Panc1 (cell line): ENCODE measurements at regions not wholly inside any gene's neighbourhood (a gene's known extent, or its start where the extent isn't known, plus 50 kb on each side); places are given as distances from the start of the nearest gene placed in this dataset.

Experiments
- ATAC-seq: fragments of 200-7000 bp; cut with Tn5 transposase; 2 replicates; pipeline ENCODE4 v1.9.1; 2020; ENCODE audit warnings: mild to moderate bottlenecking, moderate library complexity
- BruUV-seq: library from RNA; stranded (reverse); fragments of 400-500 nt; replicated peaks from 2 replicates; lab custom pipeline; 2021; lab: Mats Ljungman, UMichigan
- CTCF ChIA-PET: fragments of 300-600 bp; sonication (Branson Sonifier 250); formaldehyde crosslinking; loops from one replicate; lab custom pipeline; 2022; ENCODE audit warnings: antibody characterized with exemption; lab: Charles Lee
- POLR2A ChIA-PET: fragments of 300-600 bp; sonication (Branson Sonifier 250); formaldehyde crosslinking; loops from one replicate; lab custom pipeline; 2022; ENCODE audit warnings: antibody characterized with exemption; lab: Charles Lee
- DNase-seq: peaks from one replicate; pipeline ENCODE4 v3.0.0-alpha.2; 2010; ENCODE audit warnings: low read depth, low spot score
- H3K27ac ChIP-seq: 2 replicates; pipeline ENCODE4 v1.5.1; 2011; ENCODE audit warnings: mild to moderate bottlenecking, low read length, inconsistent platforms
- H3K27me3 ChIP-seq: fragments of 200-500 bp; sonication (Bioruptor generic); 2 replicates; pipeline ENCODE4 v1.6.0; 2014; ENCODE audit warnings: low read length, inconsistent platforms; ENCODE audit not compliant: control insufficient read depth, insufficient read depth
- H3K36me3 ChIP-seq: fragments of 200-500 bp; sonication (Bioruptor generic); 2 replicates; pipeline ENCODE4 v1.5.1; 2014; ENCODE audit warnings: inconsistent platforms, mild to moderate bottlenecking, low read length, moderate library complexity; ENCODE audit not compliant: control insufficient read depth, insufficient read depth
- H3K4me1 ChIP-seq: 2 replicates; pipeline ENCODE4 v1.5.1; 2011; ENCODE audit warnings: inconsistent platforms, mild to moderate bottlenecking, low read length, moderate library complexity; ENCODE audit not compliant: control insufficient read depth, insufficient read depth
- H3K4me3 ChIP-seq, 2 experiments: 2 replicates each; pipeline ENCODE4 v1.5.1; 2011 to 2012; ENCODE audit warnings: low read depth in 2 of 2, low read length in 2 of 2, mild to moderate bottlenecking in 2 of 2, inconsistent platforms in 1 of 2, moderate library complexity in 1 of 2
- H3K9me3 ChIP-seq: fragments of 200-500 bp; sonication (Bioruptor generic); 2 replicates; pipeline ENCODE4 v1.5.1; 2014; ENCODE audit warnings: low read depth, mild to moderate bottlenecking, inconsistent platforms, low read length, moderate library complexity; ENCODE audit not compliant: control insufficient read depth, insufficient read depth
- POLR2AphosphoS5 ChIP-seq: IDR thresholded peaks from 2 replicates; pipeline ENCODE4 v1.6.1; 2012; ENCODE audit warnings: mild to moderate bottlenecking, low read depth, low read length, moderate library complexity
- SIN3A ChIP-seq: IDR thresholded peaks from 2 replicates; pipeline ENCODE4 v1.6.1; 2012; ENCODE audit warnings: low read depth, mild to moderate bottlenecking, low read length, moderate library complexity, borderline replicate concordance; ENCODE audit not compliant: insufficient read depth
- TCF7L2 ChIP-seq: IDR thresholded peaks from 2 replicates; pipeline ENCODE4 v1.6.1; 2011; ENCODE audit warnings: mild to moderate bottlenecking, low read depth, low read length, inconsistent platforms
- in situ Hi-C: cut with HindIII; loops from 2 replicates; pipeline ENCODE4 v1.10.0; 2016; ENCODE audit warnings: low sequenced_read_pairs, low pct_unique_long_range_greater_than_20kb
- intact Hi-C: fragments of 100-400 bp; cut with micrococcal nuclease; formaldehyde crosslinking; loops from one replicate; pipeline ENCODE4 v1.10.0; 2022; ENCODE audit not compliant: unreplicated experiment
- TF ChIP-seq, protein P1 (sequence below): fragments of 450-650 bp; IDR thresholded peaks from 2 replicates; pipeline ENCODE4 v1.5.1; 2017; ENCODE audit warnings: mild to moderate bottlenecking
- TF ChIP-seq, protein P2 (sequence below), 2 experiments: IDR thresholded peaks; 2 replicates each; pipeline ENCODE4 v1.6.1; 2011 to 2012; ENCODE audit warnings: low read depth in 2 of 2, control low read depth in 1 of 2, low read length in 1 of 2, mild to moderate bottlenecking in 1 of 2, moderate library complexity in 1 of 2; ENCODE audit not compliant: insufficient read depth in 1 of 2

DNA sequence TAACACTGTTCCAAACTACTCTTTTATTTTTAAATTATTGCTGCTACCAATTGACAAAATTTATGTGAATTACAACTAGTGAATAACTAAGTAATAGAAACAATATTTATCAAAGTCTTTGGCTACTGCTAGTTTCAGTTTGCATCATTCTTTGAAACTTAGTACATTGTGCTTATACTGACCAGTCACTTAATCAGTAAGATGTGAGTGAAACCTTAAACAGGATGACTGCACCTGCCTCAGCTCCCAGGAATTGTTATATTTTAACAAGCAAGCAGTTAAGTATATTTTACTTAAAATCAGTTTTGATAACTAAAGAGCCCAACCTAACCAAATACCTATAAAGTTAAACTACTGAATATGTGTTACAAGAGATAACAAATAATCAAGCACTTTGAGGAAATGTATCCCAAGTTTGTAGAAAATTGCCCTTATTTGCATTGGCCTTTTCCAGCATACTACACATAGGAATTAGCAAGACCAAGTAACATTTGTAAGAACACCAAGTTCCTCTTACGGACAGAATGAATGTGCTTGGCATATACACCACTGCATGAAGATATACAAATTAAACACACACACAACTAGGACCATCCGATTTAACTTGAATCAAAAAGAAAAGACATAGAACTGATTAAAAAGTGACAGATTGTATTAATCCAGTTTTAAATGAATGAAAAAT is 545.5 kb upstream of the DAB2 start:
- Histone ChIP-seq H3K4me3 (no peak overlapping the region), H3K27me3 (no peaks in the 10 kb centered on the region), H3K27ac (no peak overlapping the region), H3K36me3 (no peaks in the 10 kb centered on the region), H3K4me1 (no peaks in the 10 kb centered on the region), H3K9me3 (no peaks in the 10 kb centered on the region)
- ATAC-seq (no peak), DNase-seq (no peak)
- no TSS peak for BruUV-seq
- CTCF ChIA-PET: no interaction called here
- in situ Hi-C loops: no loop called here
- POLR2A ChIA-PET: no interaction called here
- intact Hi-C loops: no loop called here
- no peak for TF ChIP-seq TCF7L2
- TF ChIP-seq, protein P1, sequence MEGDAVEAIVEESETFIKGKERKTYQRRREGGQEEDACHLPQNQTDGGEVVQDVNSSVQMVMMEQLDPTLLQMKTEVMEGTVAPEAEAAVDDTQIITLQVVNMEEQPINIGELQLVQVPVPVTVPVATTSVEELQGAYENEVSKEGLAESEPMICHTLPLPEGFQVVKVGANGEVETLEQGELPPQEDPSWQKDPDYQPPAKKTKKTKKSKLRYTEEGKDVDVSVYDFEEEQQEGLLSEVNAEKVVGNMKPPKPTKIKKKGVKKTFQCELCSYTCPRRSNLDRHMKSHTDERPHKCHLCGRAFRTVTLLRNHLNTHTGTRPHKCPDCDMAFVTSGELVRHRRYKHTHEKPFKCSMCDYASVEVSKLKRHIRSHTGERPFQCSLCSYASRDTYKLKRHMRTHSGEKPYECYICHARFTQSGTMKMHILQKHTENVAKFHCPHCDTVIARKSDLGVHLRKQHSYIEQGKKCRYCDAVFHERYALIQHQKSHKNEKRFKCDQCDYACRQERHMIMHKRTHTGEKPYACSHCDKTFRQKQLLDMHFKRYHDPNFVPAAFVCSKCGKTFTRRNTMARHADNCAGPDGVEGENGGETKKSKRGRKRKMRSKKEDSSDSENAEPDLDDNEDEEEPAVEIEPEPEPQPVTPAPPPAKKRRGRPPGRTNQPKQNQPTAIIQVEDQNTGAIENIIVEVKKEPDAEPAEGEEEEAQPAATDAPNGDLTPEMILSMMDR: no peak
- TF ChIP-seq, protein P2, sequence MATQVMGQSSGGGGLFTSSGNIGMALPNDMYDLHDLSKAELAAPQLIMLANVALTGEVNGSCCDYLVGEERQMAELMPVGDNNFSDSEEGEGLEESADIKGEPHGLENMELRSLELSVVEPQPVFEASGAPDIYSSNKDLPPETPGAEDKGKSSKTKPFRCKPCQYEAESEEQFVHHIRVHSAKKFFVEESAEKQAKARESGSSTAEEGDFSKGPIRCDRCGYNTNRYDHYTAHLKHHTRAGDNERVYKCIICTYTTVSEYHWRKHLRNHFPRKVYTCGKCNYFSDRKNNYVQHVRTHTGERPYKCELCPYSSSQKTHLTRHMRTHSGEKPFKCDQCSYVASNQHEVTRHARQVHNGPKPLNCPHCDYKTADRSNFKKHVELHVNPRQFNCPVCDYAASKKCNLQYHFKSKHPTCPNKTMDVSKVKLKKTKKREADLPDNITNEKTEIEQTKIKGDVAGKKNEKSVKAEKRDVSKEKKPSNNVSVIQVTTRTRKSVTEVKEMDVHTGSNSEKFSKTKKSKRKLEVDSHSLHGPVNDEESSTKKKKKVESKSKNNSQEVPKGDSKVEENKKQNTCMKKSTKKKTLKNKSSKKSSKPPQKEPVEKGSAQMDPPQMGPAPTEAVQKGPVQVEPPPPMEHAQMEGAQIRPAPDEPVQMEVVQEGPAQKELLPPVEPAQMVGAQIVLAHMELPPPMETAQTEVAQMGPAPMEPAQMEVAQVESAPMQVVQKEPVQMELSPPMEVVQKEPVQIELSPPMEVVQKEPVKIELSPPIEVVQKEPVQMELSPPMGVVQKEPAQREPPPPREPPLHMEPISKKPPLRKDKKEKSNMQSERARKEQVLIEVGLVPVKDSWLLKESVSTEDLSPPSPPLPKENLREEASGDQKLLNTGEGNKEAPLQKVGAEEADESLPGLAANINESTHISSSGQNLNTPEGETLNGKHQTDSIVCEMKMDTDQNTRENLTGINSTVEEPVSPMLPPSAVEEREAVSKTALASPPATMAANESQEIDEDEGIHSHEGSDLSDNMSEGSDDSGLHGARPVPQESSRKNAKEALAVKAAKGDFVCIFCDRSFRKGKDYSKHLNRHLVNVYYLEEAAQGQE (IDR thresholded peaks at IDR 0.05; ENCODE audit: insufficient read depth in 1 of 2, low read depth in 2 of 2, low read length in 1 of 2): no peak

DNA sequence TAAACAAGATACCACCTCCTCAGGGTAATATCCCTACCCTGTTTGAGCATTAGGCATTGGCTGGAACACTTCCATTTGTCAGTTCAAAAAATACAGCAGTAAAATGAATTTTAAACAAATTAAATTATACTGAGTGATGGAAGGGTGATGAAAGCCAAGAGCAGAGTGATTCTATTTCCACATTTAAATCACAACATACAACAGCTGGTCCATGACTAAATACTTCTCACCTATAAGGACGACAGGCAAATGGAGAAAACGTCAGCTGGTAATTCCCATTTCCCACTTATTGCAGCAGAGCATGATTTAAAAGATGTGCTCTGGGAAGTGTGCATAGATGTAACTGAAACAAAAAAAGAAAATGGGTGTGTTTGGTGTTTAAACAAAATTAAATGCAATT is 543.6 kb upstream of the DAB2 start:
- H3K9me3 ChIP-seq: no peaks in the 10 kb centered on the region
- no peak overlapping the region for H3K27ac ChIP-seq
- ATAC-seq (no peak), DNase-seq (no peak)
- no TSS peak for BruUV-seq
- ChIA-PET POLR2A (no interaction called here), CTCF (no interaction called here)
- no peaks in the 10 kb centered on the region for H3K27me3 ChIP-seq
- in situ Hi-C loops: no loop called here
- TF ChIP-seq POLR2AphosphoS5 (no peak), TCF7L2 (no peak), SIN3A (no peak)
- TF ChIP-seq, protein P1: no peak
- TF ChIP-seq, protein P2 (IDR thresholded peaks at IDR 0.05; ENCODE audit: insufficient read depth in 1 of 2, low read depth in 2 of 2, low read length in 1 of 2): no peak
- no peaks in the 10 kb centered on the region for H3K36me3 ChIP-seq
- intact Hi-C loops: no loop called here
- no peak overlapping the region for H3K4me3 ChIP-seq
- H3K4me1 ChIP-seq: no peaks in the 10 kb centered on the region
